HUES48 (cell line): ENCODE measurements at regions not wholly inside any gene's neighbourhood (a gene's known extent, or its start where the extent isn't known, plus 50 kb on each side); places are given as distances from the start of the nearest gene placed in this dataset.

Experiments
- H3K27ac ChIP-seq: one replicate; pipeline ENCODE4 v1.7.0; 2013; ENCODE audit warnings: low read depth, low read length, inconsistent platforms
- H3K27me3 ChIP-seq: 2 replicates; pipeline ENCODE4 v1.6.1; 2013; ENCODE audit warnings: mild to moderate bottlenecking, low read length; ENCODE audit not compliant: control insufficient read depth, insufficient read depth
- H3K36me3 ChIP-seq: 2 replicates; pipeline ENCODE4 v1.6.1; 2013; ENCODE audit warnings: low read length; ENCODE audit not compliant: control insufficient read depth, insufficient read depth
- H3K4me1 ChIP-seq: 2 replicates; pipeline ENCODE4 v1.6.1; 2013; ENCODE audit warnings: mild to moderate bottlenecking, low read length; ENCODE audit not compliant: control insufficient read depth, insufficient read depth
- H3K4me3 ChIP-seq: 2 replicates; pipeline ENCODE4 v1.5.1; 2013; ENCODE audit warnings: mild to moderate bottlenecking, low read depth, low read length
- H3K9ac ChIP-seq: 2 replicates; pipeline ENCODE4 v1.6.1; 2013; ENCODE audit warnings: mild to moderate bottlenecking, low read depth, low read length, moderate library complexity
- H3K9me3 ChIP-seq: 2 replicates; pipeline ENCODE4 v1.6.1; 2013; ENCODE audit warnings: low read length; ENCODE audit not compliant: control insufficient read depth, insufficient read depth

DNA sequence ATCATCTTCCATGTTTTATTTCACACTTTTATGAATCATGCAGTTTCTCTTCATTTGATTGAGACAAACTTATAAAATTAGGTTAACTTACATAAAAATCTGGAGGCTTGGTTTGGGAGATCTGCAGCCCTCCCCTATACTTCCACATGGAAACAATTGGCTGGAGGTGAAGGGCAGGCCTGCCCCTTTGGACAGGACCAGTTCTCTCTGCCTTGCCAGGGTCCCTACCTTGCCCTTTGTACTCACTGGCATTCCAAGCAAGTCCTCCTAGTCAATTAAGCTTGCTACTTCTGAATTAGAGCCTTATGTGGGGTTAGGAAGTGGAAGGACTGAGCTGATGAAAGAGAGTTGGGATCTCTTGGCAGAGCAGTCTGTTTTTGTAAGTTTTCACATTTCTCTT, 257.3 kb downstream of the GAS1 start:
- Histone ChIP-seq H3K4me1 (no peaks in the 10 kb centered on the region), H3K9ac (no peak overlapping the region), H3K9me3 (no peaks in the 10 kb centered on the region), H3K4me3 (no peak overlapping the region), H3K36me3 (no peaks in the 10 kb centered on the region), H3K27me3 (no peaks in the 10 kb centered on the region), H3K27ac (no peak overlapping the region)

DNA sequence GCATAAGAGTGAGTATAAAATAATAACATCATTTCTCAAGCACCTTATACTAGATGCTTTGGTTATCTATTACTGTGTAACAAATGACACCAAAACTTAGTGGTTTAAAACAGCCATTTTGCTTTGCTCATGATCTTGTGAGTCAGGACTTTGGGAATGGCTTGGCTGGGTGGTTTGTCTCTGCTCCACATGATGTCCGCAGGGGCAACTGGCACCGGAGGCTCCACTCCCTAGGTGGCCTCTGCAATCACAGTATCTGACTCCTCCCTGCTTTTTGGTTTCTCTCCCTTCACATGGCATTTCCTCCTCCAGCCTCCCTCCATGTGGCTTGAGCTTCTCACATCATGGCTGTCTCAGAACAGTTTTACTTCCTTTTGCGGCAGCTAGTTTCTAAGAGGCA, 259.5 kb downstream of the GAS1 start:
- Histone ChIP-seq H3K9ac (no peak overlapping the region), H3K4me3 (no peak overlapping the region), H3K4me1 (no peaks in the 10 kb centered on the region), H3K36me3 (no peaks in the 10 kb centered on the region), H3K9me3 (no peaks in the 10 kb centered on the region), H3K27me3 (no peaks in the 10 kb centered on the region), H3K27ac (no peak overlapping the region)

DNA sequence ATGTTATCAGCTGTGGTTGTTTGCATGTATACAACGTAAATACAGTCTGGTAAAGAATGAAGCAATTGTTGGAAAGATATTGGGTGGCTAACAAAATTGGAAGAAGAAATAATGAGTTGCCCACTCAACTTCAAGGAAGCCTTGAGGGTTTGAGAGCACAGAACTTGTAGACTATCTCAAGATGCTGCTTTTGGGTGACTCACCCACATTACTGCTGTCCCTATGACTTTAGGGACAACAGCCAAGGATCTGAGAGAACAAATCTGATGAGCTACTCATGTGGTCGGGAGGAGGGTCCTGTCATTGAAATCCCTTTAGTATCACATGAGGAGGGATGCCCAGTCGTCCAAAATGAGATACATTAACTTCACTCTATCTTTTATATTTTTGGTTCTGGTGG, 261.8 kb downstream of the GAS1 start:
- no peak overlapping the region for H3K4me3 ChIP-seq
- no peaks in the 10 kb centered on the region for H3K36me3 ChIP-seq
- H3K9me3 ChIP-seq, result no peaks in the 10 kb centered on the region
- H3K4me1 ChIP-seq, result no peaks in the 10 kb centered on the region
- H3K27ac ChIP-seq, result no peak overlapping the region
- H3K9ac ChIP-seq, result no peak overlapping the region
- no peaks in the 10 kb centered on the region for H3K27me3 ChIP-seq

DNA sequence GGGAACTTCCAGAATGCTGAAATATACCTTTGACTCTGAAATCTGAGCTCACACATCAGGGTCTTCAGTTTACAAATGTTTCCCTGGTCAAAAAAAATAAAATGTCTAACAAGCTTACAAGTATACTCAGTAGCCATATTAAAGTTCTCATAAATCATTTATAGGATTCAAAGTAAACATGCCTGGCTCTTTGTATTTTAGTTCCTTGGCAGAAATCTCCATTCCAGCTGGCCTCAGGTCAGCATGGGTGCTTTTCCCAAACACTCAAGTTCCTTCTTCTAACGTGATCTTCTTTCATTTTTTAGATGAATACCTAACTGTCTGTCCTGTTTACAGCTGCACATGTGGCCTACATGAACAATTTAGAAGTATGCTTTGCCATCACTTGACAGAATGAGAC, 263.2 kb downstream of the GAS1 start:
- Histone ChIP-seq H3K27ac (no peak overlapping the region), H3K9me3 (no peaks in the 10 kb centered on the region), H3K27me3 (no peaks in the 10 kb centered on the region), H3K4me1 (no peaks in the 10 kb centered on the region), H3K9ac (no peak overlapping the region), H3K36me3 (no peaks in the 10 kb centered on the region), H3K4me3 (no peak overlapping the region)

DNA sequence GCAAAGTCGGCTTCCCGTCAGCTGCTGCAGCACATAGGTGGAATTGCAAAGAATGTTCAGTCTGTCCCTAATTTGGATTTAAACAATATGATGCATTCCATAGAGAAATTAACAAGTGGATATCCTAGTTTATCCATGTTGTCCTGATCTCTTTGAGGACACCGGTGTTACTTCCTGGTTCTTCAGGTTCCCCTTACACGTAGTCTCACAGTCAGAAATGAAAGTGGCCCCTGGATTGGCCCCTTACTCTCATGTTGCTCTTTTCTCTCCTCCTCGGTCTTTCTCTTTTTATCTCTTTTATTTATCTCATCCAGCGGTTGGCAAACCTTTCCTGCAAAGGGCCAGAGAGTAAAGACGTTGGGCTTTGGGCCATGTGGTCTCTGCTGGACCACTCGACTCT, 265.1 kb downstream of the GAS1 start:
- no peaks in the 10 kb centered on the region for H3K4me1 ChIP-seq
- H3K36me3 ChIP-seq, result no peaks in the 10 kb centered on the region
- H3K27me3 ChIP-seq, result no peaks in the 10 kb centered on the region
- no peak overlapping the region for H3K27ac ChIP-seq
- H3K9ac ChIP-seq, result no peak overlapping the region
- H3K9me3 ChIP-seq, result no peaks in the 10 kb centered on the region
- no peak overlapping the region for H3K4me3 ChIP-seq

DNA sequence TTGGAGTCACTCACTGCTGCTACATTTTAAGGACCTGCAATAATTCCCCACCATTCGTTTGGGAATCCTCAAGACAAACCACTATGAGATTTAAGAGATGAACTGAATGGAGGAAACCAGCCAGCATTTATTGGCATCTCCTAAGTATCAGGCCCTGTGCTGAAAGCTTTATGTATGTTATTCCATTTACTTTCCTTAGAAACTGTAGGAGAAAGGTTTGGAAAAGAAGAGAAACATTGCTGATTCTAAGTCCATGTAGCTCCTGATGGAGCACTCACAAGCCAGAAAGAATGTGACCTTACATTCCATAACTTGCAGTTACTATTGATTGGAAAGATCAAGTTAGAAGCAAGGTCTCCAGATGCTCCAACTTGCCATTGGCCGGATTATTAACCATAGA, 267.4 kb downstream of the GAS1 start:
- H3K36me3 ChIP-seq, result no peaks in the 10 kb centered on the region
- H3K4me3 ChIP-seq, result no peak overlapping the region
- no peaks in the 10 kb centered on the region for H3K4me1 ChIP-seq
- H3K27ac ChIP-seq, result no peak overlapping the region
- H3K9me3 ChIP-seq, result no peaks in the 10 kb centered on the region
- no peak overlapping the region for H3K9ac ChIP-seq
- no peaks in the 10 kb centered on the region for H3K27me3 ChIP-seq

DNA sequence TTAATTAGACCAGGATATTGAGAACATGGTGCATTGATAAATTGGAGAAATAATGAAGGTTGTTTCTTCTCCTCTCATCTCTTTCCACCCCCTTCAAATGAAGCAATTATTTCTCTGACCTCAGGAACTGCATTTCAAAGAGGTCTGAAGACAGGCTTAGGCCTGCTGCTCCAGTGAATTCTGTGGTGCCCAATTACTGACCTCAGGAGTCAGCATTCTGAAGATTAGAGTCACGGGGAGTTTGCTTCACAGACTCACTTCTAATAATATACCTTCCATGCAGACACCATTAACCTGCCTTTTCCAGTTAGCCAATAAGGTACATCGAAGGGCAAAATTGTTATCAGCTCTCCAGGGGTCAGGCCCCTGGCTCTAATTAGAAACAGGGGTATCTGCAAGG, 270.9 kb downstream of the GAS1 start:
- Histone ChIP-seq H3K27me3 (no peaks in the 10 kb centered on the region), H3K9me3 (no peaks in the 10 kb centered on the region), H3K9ac (no peak overlapping the region), H3K36me3 (no peaks in the 10 kb centered on the region), H3K4me3 (no peak overlapping the region), H3K27ac (no peak overlapping the region), H3K4me1 (no peaks in the 10 kb centered on the region)

DNA sequence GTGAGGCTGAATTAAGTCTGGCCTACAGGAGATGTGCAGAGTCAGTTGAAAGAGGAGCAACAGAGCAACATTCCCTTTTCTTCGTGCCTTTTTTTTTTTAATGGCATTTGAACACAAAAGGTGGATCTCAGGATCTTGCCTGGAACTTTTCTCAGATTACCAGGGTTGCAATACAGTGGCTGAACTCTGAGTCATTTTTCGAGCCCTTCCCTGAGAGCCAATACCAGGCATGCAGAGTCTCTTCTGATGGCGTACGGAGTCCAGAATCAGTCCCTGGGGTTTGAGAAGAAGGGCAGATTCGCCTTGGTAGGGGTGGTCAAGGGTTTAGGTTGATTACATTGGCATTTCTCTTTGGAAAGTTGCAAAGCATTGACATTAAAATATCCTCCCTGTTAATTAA, 271.5 kb downstream of the GAS1 start:
- Histone ChIP-seq H3K4me3 (no peak overlapping the region), H3K27me3 (no peaks in the 10 kb centered on the region), H3K9ac (no peak overlapping the region), H3K36me3 (no peaks in the 10 kb centered on the region), H3K9me3 (no peaks in the 10 kb centered on the region), H3K27ac (no peak overlapping the region), H3K4me1 (no peaks in the 10 kb centered on the region)

DNA sequence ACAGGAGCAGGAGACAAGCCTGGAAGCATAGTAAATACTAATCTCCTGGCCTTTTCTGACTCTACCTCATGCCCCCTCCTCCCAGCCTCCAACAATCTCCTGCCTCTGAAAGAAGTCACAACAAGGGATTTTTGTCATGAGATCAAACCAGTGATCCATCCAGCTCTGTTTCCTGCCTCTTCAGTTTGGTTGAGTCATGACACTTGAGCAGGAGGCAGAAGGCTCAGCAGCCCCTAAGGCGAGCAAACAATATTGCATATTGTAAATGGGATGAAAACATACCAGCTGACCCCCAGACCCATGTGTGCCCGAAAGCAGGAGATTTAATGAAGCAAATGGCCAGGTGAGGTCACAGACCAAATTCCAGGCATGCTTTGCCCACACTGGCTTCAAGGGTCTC, 272.8 kb downstream of the GAS1 start:
- no peaks in the 10 kb centered on the region for H3K4me1 ChIP-seq
- no peak overlapping the region for H3K9ac ChIP-seq
- no peaks in the 10 kb centered on the region for H3K36me3 ChIP-seq
- no peaks in the 10 kb centered on the region for H3K9me3 ChIP-seq
- H3K4me3 ChIP-seq, result no peak overlapping the region
- no peaks in the 10 kb centered on the region for H3K27me3 ChIP-seq
- no peak overlapping the region for H3K27ac ChIP-seq

DNA sequence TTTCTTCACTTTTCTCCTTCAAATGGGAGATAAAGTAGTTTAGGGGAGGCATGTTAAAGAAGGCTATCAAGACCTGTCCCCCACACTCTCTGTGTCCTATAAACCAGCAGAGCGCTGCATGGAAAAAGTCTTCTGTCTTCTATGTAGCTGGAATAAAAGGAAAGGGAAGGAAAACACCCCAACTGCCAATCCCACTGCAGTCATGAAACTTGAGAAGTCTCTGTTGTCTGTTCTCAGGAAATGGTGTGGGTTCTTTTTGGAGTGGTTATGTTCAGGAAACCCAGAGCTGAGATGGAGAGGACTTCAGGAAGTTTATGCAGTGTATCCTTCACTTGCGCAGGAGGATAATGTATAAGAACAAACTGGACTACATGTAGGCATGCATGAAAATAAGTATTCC, 274.3 kb downstream of the GAS1 start:
- Histone ChIP-seq H3K4me1 (no peaks in the 10 kb centered on the region), H3K27me3 (no peaks in the 10 kb centered on the region), H3K27ac (no peak overlapping the region), H3K36me3 (no peaks in the 10 kb centered on the region), H3K9ac (no peak overlapping the region), H3K4me3 (no peak overlapping the region), H3K9me3 (no peaks in the 10 kb centered on the region)

DNA sequence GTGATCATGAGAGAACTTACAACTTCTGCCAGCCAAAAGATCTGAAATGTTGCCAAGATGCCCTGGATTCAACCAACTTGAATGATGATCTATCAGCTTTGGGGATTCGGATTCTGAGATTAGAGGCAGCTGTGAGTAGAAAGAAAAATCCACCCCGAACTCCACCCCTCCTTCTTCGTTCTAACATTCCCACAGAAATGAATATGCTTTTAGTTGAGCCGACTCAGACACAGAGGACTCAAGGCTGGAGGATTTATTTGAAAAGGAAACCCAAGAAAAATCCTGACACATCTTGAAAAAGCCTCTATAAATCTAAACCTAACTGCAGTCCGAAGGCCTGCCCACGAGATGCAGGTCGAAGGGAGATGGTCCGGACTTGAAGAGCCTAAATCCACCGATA, 275.0 kb downstream of the GAS1 start:
- Histone ChIP-seq H3K9ac (no peak overlapping the region), H3K4me3 (no peak overlapping the region), H3K27me3 (no peaks in the 10 kb centered on the region), H3K27ac (no peak overlapping the region), H3K9me3 (no peaks in the 10 kb centered on the region), H3K36me3 (no peaks in the 10 kb centered on the region), H3K4me1 (no peaks in the 10 kb centered on the region)

DNA sequence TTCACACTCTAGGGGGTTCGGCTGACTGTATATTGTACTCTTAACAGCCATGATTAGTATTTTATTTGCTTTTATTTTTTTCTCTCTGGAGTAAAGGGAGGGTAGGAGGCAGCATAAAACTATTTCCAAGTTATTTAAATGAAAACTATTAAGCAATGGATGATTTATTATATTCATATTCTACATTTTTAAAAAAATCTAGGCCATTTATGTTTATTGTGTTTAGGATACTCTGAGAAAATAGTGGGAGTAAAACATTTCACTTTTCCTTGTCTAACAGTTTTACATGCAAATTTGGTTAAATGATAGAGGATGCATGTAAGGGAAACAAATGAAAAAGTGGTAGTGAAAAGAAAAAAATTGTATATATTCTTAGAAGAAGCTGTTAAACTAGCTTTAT, 276.3 kb downstream of the GAS1 start:
- H3K36me3 ChIP-seq, result no peaks in the 10 kb centered on the region
- H3K4me3 ChIP-seq, result no peak overlapping the region
- H3K27ac ChIP-seq, result no peak overlapping the region
- no peaks in the 10 kb centered on the region for H3K4me1 ChIP-seq
- H3K9ac ChIP-seq, result no peak overlapping the region
- H3K9me3 ChIP-seq, result no peaks in the 10 kb centered on the region
- no peaks in the 10 kb centered on the region for H3K27me3 ChIP-seq
